Mesothelial cell of epicardium (in vitro differentiated cells): ENCODE measurements at regions not wholly inside any gene's neighbourhood (a gene's known extent, or its start where the extent isn't known, plus 50 kb on each side); places are given as distances from the start of the nearest gene placed in this dataset.

Experiments
- DNase-seq, 2 experiments: peaks; one replicate each; pipeline ENCODE4 v3.0.0; 2021; ENCODE audit warnings: low spot score in 2 of 2; ENCODE audit not compliant: unreplicated experiment in 2 of 2
- H3K27ac Mint-ChIP-seq: 2 replicates; pipeline ENCODE4 v1.8.0; 2021; ENCODE audit warnings: mixed read lengths
- H3K27me3 Mint-ChIP-seq: 2 replicates; pipeline ENCODE4 v1.8.0; 2021; ENCODE audit warnings: low read depth, mixed read lengths
- H3K36me3 Mint-ChIP-seq: 2 replicates; pipeline ENCODE4 v1.8.0; 2021; ENCODE audit warnings: mixed read lengths
- H3K4me1 Mint-ChIP-seq: 2 replicates; pipeline ENCODE4 v1.8.0; 2021; ENCODE audit warnings: mixed read lengths
- H3K4me3 Mint-ChIP-seq: 2 replicates; pipeline ENCODE4 v1.8.0; 2021; ENCODE audit warnings: mild to moderate bottlenecking, moderate library complexity, mixed read lengths
- H3K9me3 Mint-ChIP-seq: 2 replicates; pipeline ENCODE4 v1.8.0; 2021; ENCODE audit warnings: mixed read lengths
- TF ChIP-seq, protein P1 (sequence below): fragments of 200-600 bp; sonication (generic); IDR thresholded peaks from one replicate; pipeline ENCODE4 v1.5.0; 2021; ENCODE audit warnings: antibody characterized with exemption; ENCODE audit not compliant: unreplicated experiment

- Mint-ChIP-seq H3K4me1 (peaks cover 2% of the 10 kb centered on the region), H3K27ac (no peak overlapping the region), H3K9me3 (peaks cover 4% of the 10 kb centered on the region), H3K27me3 (no peaks in the 10 kb centered on the region), H3K4me3 (no peak overlapping the region), H3K36me3 (no peaks in the 10 kb centered on the region)
- TF ChIP-seq, protein P1, sequence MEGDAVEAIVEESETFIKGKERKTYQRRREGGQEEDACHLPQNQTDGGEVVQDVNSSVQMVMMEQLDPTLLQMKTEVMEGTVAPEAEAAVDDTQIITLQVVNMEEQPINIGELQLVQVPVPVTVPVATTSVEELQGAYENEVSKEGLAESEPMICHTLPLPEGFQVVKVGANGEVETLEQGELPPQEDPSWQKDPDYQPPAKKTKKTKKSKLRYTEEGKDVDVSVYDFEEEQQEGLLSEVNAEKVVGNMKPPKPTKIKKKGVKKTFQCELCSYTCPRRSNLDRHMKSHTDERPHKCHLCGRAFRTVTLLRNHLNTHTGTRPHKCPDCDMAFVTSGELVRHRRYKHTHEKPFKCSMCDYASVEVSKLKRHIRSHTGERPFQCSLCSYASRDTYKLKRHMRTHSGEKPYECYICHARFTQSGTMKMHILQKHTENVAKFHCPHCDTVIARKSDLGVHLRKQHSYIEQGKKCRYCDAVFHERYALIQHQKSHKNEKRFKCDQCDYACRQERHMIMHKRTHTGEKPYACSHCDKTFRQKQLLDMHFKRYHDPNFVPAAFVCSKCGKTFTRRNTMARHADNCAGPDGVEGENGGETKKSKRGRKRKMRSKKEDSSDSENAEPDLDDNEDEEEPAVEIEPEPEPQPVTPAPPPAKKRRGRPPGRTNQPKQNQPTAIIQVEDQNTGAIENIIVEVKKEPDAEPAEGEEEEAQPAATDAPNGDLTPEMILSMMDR: no peak
- no peak for DNase-seq
Observed at GRCh38 chr3:13191016-13191415, 117.8 kb upstream of the IQSEC1 start.

GRCh38 chr3:13190378-13190765 lies 117.1 kb upstream of the IQSEC1 start:
- DNase-seq: no peak
- Mint-ChIP-seq H3K4me1 (peaks cover 2% of the 10 kb centered on the region), H3K27me3 (peaks cover 1% of the 10 kb centered on the region), H3K4me3 (no peak overlapping the region), H3K27ac (no peak overlapping the region), H3K36me3 (no peaks in the 10 kb centered on the region), H3K9me3 (peaks cover 4% of the 10 kb centered on the region)
- TF ChIP-seq, protein P1: no peak

- no peak for DNase-seq
- Mint-ChIP-seq H3K27me3 (peaks cover 4% of the 10 kb centered on the region), H3K27ac (no peak overlapping the region), H3K36me3 (no peaks in the 10 kb centered on the region), H3K4me3 (no peak overlapping the region), H3K9me3 (peaks cover 4% of the 10 kb centered on the region), H3K4me1 (peaks cover 2% of the 10 kb centered on the region)
- TF ChIP-seq, protein P1: no peak
Observed at GRCh38 chr3:13189639-13190377, 116.6 kb upstream of the IQSEC1 start.

DNA sequence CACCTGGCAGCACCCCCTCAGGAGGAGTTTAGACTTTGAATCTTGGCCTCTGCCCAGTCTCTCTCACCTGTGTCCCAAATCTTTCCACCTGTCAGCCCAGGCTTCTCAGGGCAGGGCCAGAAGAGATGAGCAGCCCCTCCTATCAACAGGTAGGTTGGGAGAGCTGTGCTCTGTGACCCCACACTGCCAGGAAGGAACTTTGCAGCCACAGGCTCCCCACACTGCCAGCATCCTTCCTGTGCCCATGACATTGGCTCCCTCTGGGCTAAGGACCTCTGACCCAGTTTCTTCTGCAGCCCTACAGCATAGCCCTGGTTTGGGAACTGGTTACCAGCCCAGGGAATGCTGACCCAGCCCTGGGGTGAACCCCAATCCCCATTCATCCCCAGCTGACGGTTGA lies 115.7 kb upstream of the IQSEC1 start:
- no peak for DNase-seq
- Mint-ChIP-seq H3K27ac (no peak overlapping the region), H3K9me3 (peaks cover 4% of the 10 kb centered on the region), H3K36me3 (no peaks in the 10 kb centered on the region), H3K4me1 (peaks cover 2% of the 10 kb centered on the region), H3K27me3 (peaks cover 13% of the 10 kb centered on the region), H3K4me3 (no peak overlapping the region)
- TF ChIP-seq, protein P1: no peak

DNA sequence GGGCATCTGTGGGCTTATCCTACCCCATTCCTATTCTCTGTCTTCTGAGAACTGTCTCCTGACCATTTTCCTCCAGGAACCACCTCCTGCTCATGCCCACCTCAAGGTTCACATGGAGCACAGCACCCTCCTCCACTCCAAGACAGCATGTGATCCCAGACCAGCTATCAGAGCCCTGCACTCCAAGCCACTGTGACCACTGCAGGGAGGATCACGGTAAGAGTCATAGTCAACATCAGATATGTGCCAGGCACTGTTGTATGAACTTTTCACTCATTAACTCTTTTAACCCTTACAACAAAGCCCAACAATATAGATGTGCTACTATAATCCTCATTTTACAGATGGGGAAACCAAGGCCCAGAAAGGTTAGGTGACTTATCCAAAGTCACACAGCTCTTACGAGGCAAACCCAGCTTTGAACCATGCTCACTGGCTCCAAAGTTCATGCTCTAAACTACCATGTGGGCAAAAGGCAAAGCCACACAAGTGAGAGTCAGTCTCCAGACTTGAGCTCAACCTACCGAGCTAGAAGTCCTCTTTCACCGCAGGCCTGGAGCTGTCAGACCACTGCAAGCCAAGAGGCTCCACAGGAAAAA lies 115.1 kb upstream of the IQSEC1 start:
- Mint-ChIP-seq H3K9me3 (peaks cover 4% of the 10 kb centered on the region), H3K4me1 (peaks cover 2% of the 10 kb centered on the region), H3K27me3 (peaks cover 16% of the 10 kb centered on the region), H3K4me3 (no peak overlapping the region), H3K27ac (no peak overlapping the region), H3K36me3 (no peaks in the 10 kb centered on the region)
- TF ChIP-seq, protein P1: no peak
- DNase-seq: no peak
